ENCODE measurements at regions not wholly inside any gene's neighbourhood (a gene's known extent, or its start where the extent isn't known, plus 50 kb on each side); places are given as distances from the start of the nearest gene placed in this dataset.

- DNase-seq = no peak
Measured at GRCh38 chr1:195999022-195999421, 609.2 kb downstream of the KCNT2 start.

GRCh38 chr1:195981448-195982139 is 626.6 kb downstream of the KCNT2 start:
- no peak for DNase-seq

- no peak for DNase-seq
Measured at GRCh38 chr1:195979646-195980045, 628.6 kb downstream of the KCNT2 start.

- no peak for DNase-seq
Measured at GRCh38 chr1:195973311-195973904, 634.8 kb downstream of the KCNT2 start.

GRCh38 chr1:195971589-195971988 is 636.7 kb downstream of the KCNT2 start:
- DNase-seq = no peak

- DNase-seq = no peak
Measured at GRCh38 chr1:195970209-195970608, 638.0 kb downstream of the KCNT2 start.

- no peak for DNase-seq
Measured at GRCh38 chr1:195965475-195965874, 642.8 kb downstream of the KCNT2 start.

GRCh38 chr1:195965036-195965435 is 643.2 kb downstream of the KCNT2 start:
- DNase-seq = no peak

GRCh38 chr1:195964516-195964915 is 643.7 kb downstream of the KCNT2 start:
- no peak for DNase-seq

GRCh38 chr1:195962051-195962450 is 646.2 kb downstream of the KCNT2 start:
- DNase-seq = no peak

- DNase-seq = no peak
Measured at GRCh38 chr1:195960580-195960979, 647.7 kb downstream of the KCNT2 start.

GRCh38 chr1:195958131-195958530 is 650.1 kb downstream of the KCNT2 start:
- no peak for DNase-seq

GRCh38 chr1:195956845-195957244 is 651.4 kb downstream of the KCNT2 start:
- DNase-seq = no peak

GRCh38 chr1:195954848-195955247 is 653.4 kb downstream of the KCNT2 start:
- no peak for DNase-seq

GRCh38 chr1:195951313-195951712 is 656.9 kb downstream of the KCNT2 start:
- no peak for DNase-seq

- DNase-seq = no peak
Measured at GRCh38 chr1:195948123-195948895, 659.9 kb downstream of the KCNT2 start.

- no peak for DNase-seq
Measured at GRCh38 chr1:195946500-195946899, 661.7 kb downstream of the KCNT2 start.

GRCh38 chr1:195941795-195942194 is 666.4 kb downstream of the KCNT2 start:
- DNase-seq = no peak

- DNase-seq = no peak
Measured at GRCh38 chr1:195941314-195941713, 666.9 kb downstream of the KCNT2 start.

GRCh38 chr1:195939844-195940243 is 668.4 kb downstream of the KCNT2 start:
- DNase-seq = no peak

- DNase-seq = no peak
Measured at GRCh38 chr1:195934817-195935553, 673.3 kb downstream of the KCNT2 start.

GRCh38 chr1:195933835-195934234 is 674.4 kb downstream of the KCNT2 start:
- DNase-seq = no peak

GRCh38 chr1:195915826-195916225 is 692.4 kb downstream of the KCNT2 start:
- DNase-seq = no peak

Measured in stimulated activated CD4-positive, alpha-beta T cell treated with anti-CD3 and anti-CD28 coated beads, Interleukin-12 subunit alpha, Interleukin-12 subunit beta, amount 100 ng/mL, for 4 hours (primary cell).